OCI-LY3 (cell line): ENCODE measurements at regions not wholly inside any gene's neighbourhood (a gene's known extent, or its start where the extent isn't known, plus 50 kb on each side); places are given as distances from the start of the nearest gene placed in this dataset.

Experiments
- H2AFZ ChIP-seq: fragments of 200-600, 300-600 bp; shearing (Covaris generic); 2 replicates; pipeline ENCODE4 v1.6.0; 2014; ENCODE audit warnings: antibody characterized with exemption, low read depth, low read length
- H3K27ac ChIP-seq: fragments of 200-600, 300-600 bp; sonication (generic); 2 replicates; pipeline ENCODE4 v1.5.1; 2014; ENCODE audit warnings: mild to moderate bottlenecking, low read length, moderate library complexity, mixed read lengths
- H3K27me3 ChIP-seq: fragments of 200-600, 300-600 bp; sonication (generic); 2 replicates; pipeline ENCODE4 v1.6.1; 2014; ENCODE audit warnings: low read depth, low read length, mixed read lengths
- H3K36me3 ChIP-seq: fragments of 200-600, 300-600 bp; sonication (generic); replicated peaks from 2 replicates; pipeline ENCODE3; 2014; ENCODE audit warnings: low read depth, low read length, mixed read lengths
- H3K4me1 ChIP-seq: fragments of 300-600, 200-600 bp; sonication (generic); 2 replicates; pipeline ENCODE4 v1.6.1; 2014; ENCODE audit warnings: low read length, mixed read lengths
- H3K4me2 ChIP-seq: fragments of 200-600, 300-600 bp; sonication (generic); 2 replicates; pipeline ENCODE4 v1.6.1; 2014; ENCODE audit warnings: low read length, mixed read lengths
- H3K4me3 ChIP-seq: fragments of 300-600, 200-600 bp; sonication (generic); 2 replicates; pipeline ENCODE4 v1.5.1; 2014; ENCODE audit warnings: antibody characterized with exemption, mild to moderate bottlenecking, low read length, moderate library complexity
- H3K79me2 ChIP-seq: fragments of 300-600, 200-600 bp; shearing (Covaris generic); 2 replicates; pipeline ENCODE4 v1.6.1; 2014; ENCODE audit warnings: mild to moderate bottlenecking, low read length, mixed read lengths
- H3K9ac ChIP-seq: fragments of 300-600, 200-600 bp; shearing (Covaris generic); 2 replicates; pipeline ENCODE4 v1.6.0; 2014; ENCODE audit warnings: mild to moderate bottlenecking, low read length, moderate library complexity
- H3K9me3 ChIP-seq: fragments of 200-600, 300-600 bp; shearing (Covaris generic); 2 replicates; pipeline ENCODE4 v1.6.1; 2014; ENCODE audit warnings: low read length, mixed read lengths; ENCODE audit not compliant: insufficient read depth
- H4K20me1 ChIP-seq: fragments of 200-600, 300-600 bp; sonication (generic); 2 replicates; pipeline ENCODE4 v1.6.1; 2016; ENCODE audit warnings: low read length, mixed read lengths; ENCODE audit not compliant: insufficient read depth
- CTCF ChIP-seq: fragments of 200-600, 300-600 bp; sonication (generic); IDR thresholded peaks from 2 replicates; pipeline ENCODE4 v1.5.1; 2014; ENCODE audit warnings: antibody characterized with exemption, low read length, low read depth
- EZH2phosphoT487 ChIP-seq: fragments of 200-600 bp; shearing (Covaris generic); IDR thresholded peaks from 2 replicates; pipeline ENCODE4 v1.6.1; 2018; ENCODE audit warnings: antibody characterized with exemption, mixed run types, low read depth

- peaks cover 5% of the 10 kb centered on the region for H3K4me1 ChIP-seq
- no peak overlapping the region for H3K9ac ChIP-seq
- H2AFZ ChIP-seq, result no peak overlapping the region
- no peaks in the 10 kb centered on the region for H3K27me3 ChIP-seq
- no peaks in the 10 kb centered on the region for H4K20me1 ChIP-seq
- H3K27ac ChIP-seq, result no peak overlapping the region
- no peaks in the 10 kb centered on the region for H3K9me3 ChIP-seq
- TF ChIP-seq CTCF (no peak), EZH2phosphoT487 (no peak)
- no peaks in the 10 kb centered on the region for H3K79me2 ChIP-seq
- H3K4me3 ChIP-seq, result no peak overlapping the region
- H3K36me3 ChIP-seq, result no peaks in the 10 kb centered on the region
- no peak overlapping the region for H3K4me2 ChIP-seq
Measured at GRCh38 chr17:12398441-12399051, 267.1 kb upstream of the MYOCD start.

- Histone ChIP-seq H3K9me3 (no peaks in the 10 kb centered on the region), H4K20me1 (no peaks in the 10 kb centered on the region), H3K4me1 (no peaks in the 10 kb centered on the region), H3K4me2 (no peak overlapping the region), H3K79me2 (no peaks in the 10 kb centered on the region), H3K27ac (no peak overlapping the region), H3K36me3 (no peaks in the 10 kb centered on the region), H3K9ac (no peak overlapping the region), H3K4me3 (no peak overlapping the region), H3K27me3 (no peaks in the 10 kb centered on the region), H2AFZ (no peak overlapping the region)
- no peak for TF ChIP-seq CTCF
- TF ChIP-seq EZH2phosphoT487, result no peak
Measured at GRCh38 chr17:12402963-12403622, 262.6 kb upstream of the MYOCD start.

GRCh38 chr17:12403881-12404398 lies 261.8 kb upstream of the MYOCD start:
- no peaks in the 10 kb centered on the region for H3K9me3 ChIP-seq
- H3K27ac ChIP-seq, result no peak overlapping the region
- no peaks in the 10 kb centered on the region for H4K20me1 ChIP-seq
- H3K27me3 ChIP-seq, result no peaks in the 10 kb centered on the region
- no peak overlapping the region for H3K4me3 ChIP-seq
- H2AFZ ChIP-seq, result no peak overlapping the region
- no peak overlapping the region for H3K9ac ChIP-seq
- H3K4me1 ChIP-seq, result no peaks in the 10 kb centered on the region
- H3K36me3 ChIP-seq, result no peaks in the 10 kb centered on the region
- TF ChIP-seq EZH2phosphoT487, result no peak
- no peaks in the 10 kb centered on the region for H3K79me2 ChIP-seq
- no peak overlapping the region for H3K4me2 ChIP-seq

- Histone ChIP-seq H3K4me1 (no peaks in the 10 kb centered on the region), H3K9me3 (no peaks in the 10 kb centered on the region), H3K79me2 (no peaks in the 10 kb centered on the region), H3K27me3 (no peaks in the 10 kb centered on the region), H2AFZ (no peak overlapping the region), H3K9ac (no peak overlapping the region), H3K4me2 (no peak overlapping the region), H3K27ac (no peak overlapping the region), H3K4me3 (no peak overlapping the region), H3K36me3 (no peaks in the 10 kb centered on the region), H4K20me1 (no peaks in the 10 kb centered on the region)
- TF ChIP-seq CTCF, result no peak
- TF ChIP-seq EZH2phosphoT487, result no peak
Measured at GRCh38 chr17:12406623-12407215, 259.0 kb upstream of the MYOCD start.
